Hepatocyte (in vitro differentiated cells): ENCODE measurements at regions not wholly inside any gene's neighbourhood (a gene's known extent, or its start where the extent isn't known, plus 50 kb on each side); places are given as distances from the start of the nearest gene placed in this dataset.

ENCODE experiments used
- DNase-seq: peaks from one replicate; pipeline ENCODE4 v3.0.0-alpha.2; 2016; ENCODE audit warnings: low spot score
- H2AFZ ChIP-seq: fragments of 200-600 bp; sonication (generic); 2 replicates; pipeline ENCODE4 v1.6.0; 2016; ENCODE audit warnings: antibody characterized with exemption, mild to moderate bottlenecking
- H3K27ac ChIP-seq: fragments of 200-600 bp; sonication (generic); 2 replicates; pipeline ENCODE4 v1.5.1; 2016; ENCODE audit warnings: mild to moderate bottlenecking
- H3K27me3 ChIP-seq: fragments of 200-600 bp; sonication (generic); 2 replicates; pipeline ENCODE4 v1.6.1; 2016
- H3K36me3 ChIP-seq: fragments of 200-600 bp; sonication (generic); replicated peaks from 2 replicates; pipeline ENCODE4 v1.5.1; 2016; ENCODE audit warnings: low read depth; ENCODE audit not compliant: insufficient read depth
- H3K4me1 ChIP-seq: fragments of 200-600 bp; sonication (generic); 2 replicates; pipeline ENCODE4 v1.5.1; 2016; ENCODE audit warnings: mild to moderate bottlenecking, moderate library complexity; ENCODE audit not compliant: insufficient read depth
- H3K4me2 ChIP-seq: fragments of 200-600 bp; sonication (generic); 2 replicates; pipeline ENCODE4 v1.6.0; 2016
- H3K4me3 ChIP-seq: fragments of 200-600 bp; sonication (generic); 2 replicates; pipeline ENCODE4 v1.5.1; 2016; ENCODE audit warnings: mild to moderate bottlenecking
- H3K79me2 ChIP-seq: fragments of 200-600 bp; sonication (generic); 2 replicates; pipeline ENCODE4 v1.6.0; 2017; ENCODE audit warnings: mild to moderate bottlenecking
- H3K9me2 ChIP-seq: fragments of 200-600 bp; sonication (generic); replicated peaks from 2 replicates; pipeline ENCODE4 v1.6.0; 2017; ENCODE audit warnings: mild to moderate bottlenecking; ENCODE audit not compliant: insufficient read depth
- H3K9me3 ChIP-seq: fragments of 200-600 bp; sonication (generic); 2 replicates; pipeline ENCODE4 v1.5.1; 2016; ENCODE audit warnings: low read depth, mild to moderate bottlenecking
- H4K20me1 ChIP-seq: fragments of 200-600 bp; sonication (generic); 2 replicates; pipeline ENCODE4 v1.6.0; 2016; ENCODE audit warnings: mild to moderate bottlenecking; ENCODE audit not compliant: insufficient read depth, poor library complexity, severe bottlenecking
- EZH2 ChIP-seq: fragments of 200-600 bp; sonication (generic); IDR thresholded peaks from 2 replicates; pipeline ENCODE4 v1.6.1; 2016; ENCODE audit warnings: antibody characterized with exemption, mild to moderate bottlenecking, borderline replicate concordance
- EZH2phosphoT487 ChIP-seq: fragments of 200-600 bp; sonication (generic); IDR thresholded peaks from one replicate; pipeline ENCODE4 v1.6.1; 2018; ENCODE audit warnings: antibody characterized with exemption, mild to moderate bottlenecking, low read depth, moderate library complexity; ENCODE audit not compliant: unreplicated experiment, severe bottlenecking
- WGBS: methylation state at CpG from one replicate; pipeline ENCODE4 v1.1.6; 2016; ENCODE audit warnings: low lambda C conversion rate; ENCODE audit errors: missing lambda C conversion rate; 5-methylcytosine and 5-hydroxymethylcytosine counted together
- TF ChIP-seq, protein P1 (sequence below): fragments of 200-600 bp; sonication (generic); IDR thresholded peaks from 2 replicates; pipeline ENCODE4 v1.5.1; 2016; ENCODE audit warnings: antibody characterized with exemption, mild to moderate bottlenecking; ENCODE audit not compliant: poor library complexity

DNA sequence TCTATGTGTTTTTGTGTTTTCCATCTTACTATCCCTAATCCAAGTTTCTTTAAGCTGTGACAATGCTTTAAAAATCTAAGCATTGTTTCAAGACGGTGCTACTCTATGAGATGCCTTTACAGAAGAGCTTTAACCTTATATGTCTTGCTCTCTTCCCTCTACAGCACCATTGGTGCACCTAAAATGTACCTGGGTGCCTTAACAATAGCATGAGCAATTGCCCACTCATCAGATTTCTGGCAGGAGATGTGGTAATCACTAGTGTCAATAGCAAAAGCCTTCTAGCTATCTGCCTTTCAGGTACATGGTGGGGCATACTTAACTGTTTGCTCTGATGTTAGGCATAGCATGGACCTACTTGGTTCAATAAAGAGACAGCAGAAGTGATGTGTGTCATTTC is 222.3 kb upstream of the KIF2A start:
- Histone ChIP-seq H3K4me2 (no peak overlapping the region), H3K4me3 (no peak overlapping the region), H2AFZ (no peak overlapping the region), H3K4me1 (no peaks in the 10 kb centered on the region), H3K9me3 (no peaks in the 10 kb centered on the region), H3K9me2 (no peaks in the 10 kb centered on the region), H3K36me3 (no peaks in the 10 kb centered on the region), H3K27me3 (no peaks in the 10 kb centered on the region), H4K20me1 (no peaks in the 10 kb centered on the region), H3K27ac (no peak overlapping the region), H3K79me2 (no peaks in the 10 kb centered on the region)
- TF ChIP-seq EZH2, result no peak
- TF ChIP-seq, protein P1, sequence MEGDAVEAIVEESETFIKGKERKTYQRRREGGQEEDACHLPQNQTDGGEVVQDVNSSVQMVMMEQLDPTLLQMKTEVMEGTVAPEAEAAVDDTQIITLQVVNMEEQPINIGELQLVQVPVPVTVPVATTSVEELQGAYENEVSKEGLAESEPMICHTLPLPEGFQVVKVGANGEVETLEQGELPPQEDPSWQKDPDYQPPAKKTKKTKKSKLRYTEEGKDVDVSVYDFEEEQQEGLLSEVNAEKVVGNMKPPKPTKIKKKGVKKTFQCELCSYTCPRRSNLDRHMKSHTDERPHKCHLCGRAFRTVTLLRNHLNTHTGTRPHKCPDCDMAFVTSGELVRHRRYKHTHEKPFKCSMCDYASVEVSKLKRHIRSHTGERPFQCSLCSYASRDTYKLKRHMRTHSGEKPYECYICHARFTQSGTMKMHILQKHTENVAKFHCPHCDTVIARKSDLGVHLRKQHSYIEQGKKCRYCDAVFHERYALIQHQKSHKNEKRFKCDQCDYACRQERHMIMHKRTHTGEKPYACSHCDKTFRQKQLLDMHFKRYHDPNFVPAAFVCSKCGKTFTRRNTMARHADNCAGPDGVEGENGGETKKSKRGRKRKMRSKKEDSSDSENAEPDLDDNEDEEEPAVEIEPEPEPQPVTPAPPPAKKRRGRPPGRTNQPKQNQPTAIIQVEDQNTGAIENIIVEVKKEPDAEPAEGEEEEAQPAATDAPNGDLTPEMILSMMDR, result no peak
- no peak for DNase-seq
- WGBS, result 88% methylated on average over 1 of the region's 1 CpG

DNA sequence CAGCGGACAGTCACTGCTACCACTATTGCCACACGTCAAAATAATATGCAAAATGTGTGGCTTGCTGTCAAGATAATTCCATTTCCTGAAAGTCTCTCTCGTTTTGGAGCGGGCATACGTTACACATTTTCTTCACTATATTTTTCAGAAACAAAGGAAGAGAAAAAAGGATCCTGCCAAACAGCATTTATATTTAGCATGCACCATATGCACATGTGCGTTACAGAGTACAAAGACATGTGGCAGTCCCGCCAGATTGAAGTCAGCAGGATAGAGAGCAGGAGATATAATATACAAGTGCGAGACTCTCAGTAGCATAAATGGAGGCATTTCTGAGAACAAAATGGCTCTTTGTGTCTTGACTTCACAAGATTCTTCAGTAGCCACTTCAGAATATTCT is 221.6 kb upstream of the KIF2A start:
- TF ChIP-seq EZH2 (no peak), EZH2phosphoT487 (no peak)
- TF ChIP-seq, protein P1, result no peak
- no peaks in the 10 kb centered on the region for H3K36me3 ChIP-seq
- no peak overlapping the region for H3K4me2 ChIP-seq
- H3K9me3 ChIP-seq, result no peaks in the 10 kb centered on the region
- no peaks in the 10 kb centered on the region for H3K79me2 ChIP-seq
- H3K4me1 ChIP-seq, result no peaks in the 10 kb centered on the region
- no peaks in the 10 kb centered on the region for H3K27me3 ChIP-seq
- no peak for DNase-seq
- H4K20me1 ChIP-seq, result no peaks in the 10 kb centered on the region
- H3K27ac ChIP-seq, result no peak overlapping the region
- no peak overlapping the region for H2AFZ ChIP-seq
- H3K9me2 ChIP-seq, result no peaks in the 10 kb centered on the region
- no peak overlapping the region for H3K4me3 ChIP-seq
- 92% methylated on average over 8 of the region's 8 CpGs for WGBS

DNA sequence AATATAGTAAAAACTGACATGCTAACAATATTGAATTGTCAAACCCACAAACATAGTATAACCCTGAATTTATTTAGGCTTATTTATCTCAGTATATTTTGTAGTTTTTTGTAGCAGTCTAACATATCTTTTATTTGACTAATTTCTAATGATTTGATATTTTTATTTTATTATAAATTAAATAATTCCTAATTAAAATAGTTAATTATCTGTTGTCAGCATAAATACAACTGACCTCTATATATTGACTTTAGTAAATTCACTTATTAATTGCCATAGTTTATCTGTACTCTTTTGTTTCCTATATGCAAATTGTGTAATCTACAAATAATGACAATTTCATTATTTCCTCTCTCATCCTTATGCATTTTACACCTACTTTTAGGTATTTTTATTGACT is 215.1 kb upstream of the KIF2A start:
- H3K4me2 ChIP-seq, result no peak overlapping the region
- DNase-seq, result no peak
- H3K36me3 ChIP-seq, result no peaks in the 10 kb centered on the region
- H4K20me1 ChIP-seq, result no peaks in the 10 kb centered on the region
- H3K9me2 ChIP-seq, result no peaks in the 10 kb centered on the region
- no peak overlapping the region for H2AFZ ChIP-seq
- H3K4me3 ChIP-seq, result no peak overlapping the region
- H3K27me3 ChIP-seq, result peaks cover 4% of the 10 kb centered on the region
- TF ChIP-seq, protein P1, result no peak
- no peak for TF ChIP-seq EZH2phosphoT487
- no peaks in the 10 kb centered on the region for H3K9me3 ChIP-seq
- no peaks in the 10 kb centered on the region for H3K79me2 ChIP-seq
- H3K4me1 ChIP-seq, result no peaks in the 10 kb centered on the region
- no peak overlapping the region for H3K27ac ChIP-seq

DNA sequence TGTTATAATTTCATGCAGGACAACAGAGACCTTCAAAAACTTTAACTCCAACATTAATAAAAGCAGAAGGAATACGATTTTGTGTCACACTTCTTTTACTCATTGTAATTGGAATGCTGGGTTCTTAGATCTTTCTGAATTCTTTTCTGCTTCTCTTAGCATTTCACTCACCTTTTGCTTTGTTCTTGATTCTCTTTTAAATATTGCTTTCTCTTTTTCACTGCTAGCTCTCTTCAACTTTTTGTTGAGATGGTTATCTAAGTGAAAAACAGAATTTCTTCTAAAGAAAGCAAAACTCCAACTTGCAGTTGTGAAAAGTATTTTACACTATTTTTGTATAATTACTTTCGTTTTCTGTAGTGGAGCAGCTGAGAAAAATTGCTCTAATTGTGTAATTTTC is 212.6 kb upstream of the KIF2A start:
- no peaks in the 10 kb centered on the region for H3K36me3 ChIP-seq
- H4K20me1 ChIP-seq, result no peaks in the 10 kb centered on the region
- no peak overlapping the region for H3K27ac ChIP-seq
- H3K4me1 ChIP-seq, result no peaks in the 10 kb centered on the region
- no peaks in the 10 kb centered on the region for H3K9me3 ChIP-seq
- H3K9me2 ChIP-seq, result no peaks in the 10 kb centered on the region
- no peak for DNase-seq
- WGBS, result 66% methylated on average over 2 of the region's 2 CpGs
- no peak overlapping the region for H3K4me3 ChIP-seq
- H3K79me2 ChIP-seq, result no peaks in the 10 kb centered on the region
- TF ChIP-seq, protein P1, result no peak
- TF ChIP-seq EZH2phosphoT487 (no peak), EZH2 (no peak)
- H3K27me3 ChIP-seq, result peaks cover 4% of the 10 kb centered on the region
- peak overlapping the region; percentile 16 for H3K4me2 ChIP-seq
- no peak overlapping the region for H2AFZ ChIP-seq
